Thyroid gland (tissue), 4 donors: ENCODE measurements at regions not wholly inside any gene's neighbourhood (a gene's known extent, or its start where the extent isn't known, plus 50 kb on each side); places are given as distances from the start of the nearest gene placed in this dataset.

Experiments
- DNase-seq, 2 donors: peaks; one replicate each; pipeline ENCODE4 v3.0.0-alpha.2; 2019
- H3K27ac ChIP-seq, 3 donors: fragments of 200-600 bp; sonication (generic); 1 replicate in 2 of 3; 2 replicates in 1 of 3; pipeline ENCODE4 v1.5.1; 2016 to 2019; ENCODE audit warnings: mild to moderate bottlenecking in 1 of 3, moderate library complexity in 1 of 3
- H3K27me3 ChIP-seq: fragments of 200-600 bp; sonication (generic); one replicate; pipeline ENCODE4 v1.5.1; 2019
- H3K36me3 ChIP-seq, 2 donors: fragments of 200-600 bp; sonication (generic); one replicate each; pipeline ENCODE4 v1.5.1; 2016 to 2019
- H3K4me1 ChIP-seq, 2 donors: fragments of 200-600 bp; sonication (generic); one replicate each; pipeline ENCODE4 v1.5.1; 2017 to 2019
- H3K4me3 ChIP-seq, 3 donors: fragments of 200-600 bp; sonication (generic); replicated peaks in 1 of 3; 1 replicate in 2 of 3; 2 replicates in 1 of 3; pipeline ENCODE4 v1.5.1; 2016; ENCODE audit warnings: mild to moderate bottlenecking in 1 of 3
- H3K9me3 ChIP-seq: fragments of 200-600 bp; sonication (generic); one replicate; pipeline ENCODE4 v1.5.1; 2017
- POLR2A ChIP-seq, 2 donors: fragments of 450-650 bp; IDR thresholded peaks; one replicate each; pipeline ENCODE4 v1.6.1; 2017; ENCODE audit warnings: antibody characterized with exemption in 2 of 2, mild to moderate bottlenecking in 2 of 2, moderate library complexity in 1 of 2
- WGBS, 2 donors: methylation state at CpG; one replicate each; pipeline ENCODE4 v1.1.5; 2017; 5-methylcytosine and 5-hydroxymethylcytosine counted together
- intact Hi-C: fragments of 100-400 bp; cut with DNase I; formaldehyde crosslinking; loops from one replicate; pipeline ENCODE4 v1.15.1; 2023
- TF ChIP-seq, protein P1 (sequence below), 6 experiments: fragments of 200-600 bp in 3 of 6; fragments of 450-650 bp in 3 of 6; sonication (generic) in 3 of 6; IDR thresholded peaks; one replicate each; pipeline ENCODE4 v1.5.1; 2016 to 2019; ENCODE audit warnings: antibody characterized with exemption in 6 of 6, mild to moderate bottlenecking in 2 of 6, inconsistent platforms in 1 of 6, moderate library complexity in 1 of 6

DNA sequence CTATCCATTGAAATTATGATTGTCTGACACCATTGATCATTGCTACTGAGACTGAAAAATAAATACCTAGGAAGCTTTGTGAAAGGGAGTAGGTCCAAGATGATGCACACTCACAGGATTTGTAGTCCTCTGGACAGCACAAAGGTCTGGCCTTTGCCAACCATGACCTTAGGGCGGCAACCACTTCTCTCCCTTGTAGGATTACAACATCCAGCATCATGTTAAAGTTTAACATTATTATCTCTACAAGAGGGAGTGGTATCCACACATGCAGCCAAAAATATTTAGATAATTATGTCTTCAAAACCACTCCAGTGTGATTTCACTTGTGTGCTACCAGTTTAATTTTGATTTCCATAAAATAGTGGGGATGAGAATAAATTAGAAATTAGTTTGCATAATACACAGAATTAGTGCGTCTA, 51.1 kb upstream of the NHSL1 start:
- intact Hi-C loops: no loop called here
- no peak overlapping the region for H3K4me3 ChIP-seq
- no peak for TF ChIP-seq POLR2A (IDR thresholded peaks at IDR 0.05)
- TF ChIP-seq, protein P1, sequence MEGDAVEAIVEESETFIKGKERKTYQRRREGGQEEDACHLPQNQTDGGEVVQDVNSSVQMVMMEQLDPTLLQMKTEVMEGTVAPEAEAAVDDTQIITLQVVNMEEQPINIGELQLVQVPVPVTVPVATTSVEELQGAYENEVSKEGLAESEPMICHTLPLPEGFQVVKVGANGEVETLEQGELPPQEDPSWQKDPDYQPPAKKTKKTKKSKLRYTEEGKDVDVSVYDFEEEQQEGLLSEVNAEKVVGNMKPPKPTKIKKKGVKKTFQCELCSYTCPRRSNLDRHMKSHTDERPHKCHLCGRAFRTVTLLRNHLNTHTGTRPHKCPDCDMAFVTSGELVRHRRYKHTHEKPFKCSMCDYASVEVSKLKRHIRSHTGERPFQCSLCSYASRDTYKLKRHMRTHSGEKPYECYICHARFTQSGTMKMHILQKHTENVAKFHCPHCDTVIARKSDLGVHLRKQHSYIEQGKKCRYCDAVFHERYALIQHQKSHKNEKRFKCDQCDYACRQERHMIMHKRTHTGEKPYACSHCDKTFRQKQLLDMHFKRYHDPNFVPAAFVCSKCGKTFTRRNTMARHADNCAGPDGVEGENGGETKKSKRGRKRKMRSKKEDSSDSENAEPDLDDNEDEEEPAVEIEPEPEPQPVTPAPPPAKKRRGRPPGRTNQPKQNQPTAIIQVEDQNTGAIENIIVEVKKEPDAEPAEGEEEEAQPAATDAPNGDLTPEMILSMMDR (IDR thresholded peaks at IDR 0.05): no peak
- no peak overlapping the region for H3K27ac ChIP-seq
- H3K36me3 ChIP-seq: no peaks in the 10 kb centered on the region
- no peaks in the 10 kb centered on the region for H3K9me3 ChIP-seq
- WGBS, 2 donors: 83 to 87% methylated on average over 2 of the region's 2 CpGs
- H3K4me1 ChIP-seq: peaks cover 10 to 12% of the 10 kb centered on the region in 2 donors
- H3K27me3 ChIP-seq: no peaks in the 10 kb centered on the region
- no peak for DNase-seq

DNA sequence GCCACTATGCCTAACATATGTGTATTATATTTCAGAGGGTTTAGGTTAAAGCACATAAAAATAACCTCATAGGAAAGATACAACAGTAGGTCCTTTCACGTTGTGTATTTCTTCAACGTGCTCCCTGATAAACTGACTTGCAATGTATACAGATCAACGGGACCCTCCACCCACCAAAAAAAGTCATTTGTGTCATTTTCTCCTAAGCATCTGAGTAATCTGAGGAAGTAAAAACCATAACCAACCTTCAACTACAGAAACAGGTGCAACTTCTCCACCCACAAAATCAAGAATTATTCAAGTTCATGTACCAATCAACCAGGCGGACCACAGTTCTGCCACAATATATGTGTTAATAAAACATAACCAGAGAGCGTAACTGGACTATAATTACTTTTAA, 54.9 kb upstream of the NHSL1 start:
- peaks cover 19% of the 10 kb centered on the region in 2 donors for H3K4me1 ChIP-seq
- TF ChIP-seq, protein P1 (IDR thresholded peaks at IDR 0.05): no peak
- no peak for TF ChIP-seq POLR2A (IDR thresholded peaks at IDR 0.05)
- H3K27ac ChIP-seq: no peak overlapping the region
- intact Hi-C loops: no loop called here
- H3K9me3 ChIP-seq: no peaks in the 10 kb centered on the region
- 77 to 87% methylated on average over 5 of the region's 5 CpGs for WGBS, 2 donors
- no peak overlapping the region for H3K4me3 ChIP-seq
- no peaks in the 10 kb centered on the region for H3K27me3 ChIP-seq
- H3K36me3 ChIP-seq: no peaks in the 10 kb centered on the region
- no peak for DNase-seq

DNA sequence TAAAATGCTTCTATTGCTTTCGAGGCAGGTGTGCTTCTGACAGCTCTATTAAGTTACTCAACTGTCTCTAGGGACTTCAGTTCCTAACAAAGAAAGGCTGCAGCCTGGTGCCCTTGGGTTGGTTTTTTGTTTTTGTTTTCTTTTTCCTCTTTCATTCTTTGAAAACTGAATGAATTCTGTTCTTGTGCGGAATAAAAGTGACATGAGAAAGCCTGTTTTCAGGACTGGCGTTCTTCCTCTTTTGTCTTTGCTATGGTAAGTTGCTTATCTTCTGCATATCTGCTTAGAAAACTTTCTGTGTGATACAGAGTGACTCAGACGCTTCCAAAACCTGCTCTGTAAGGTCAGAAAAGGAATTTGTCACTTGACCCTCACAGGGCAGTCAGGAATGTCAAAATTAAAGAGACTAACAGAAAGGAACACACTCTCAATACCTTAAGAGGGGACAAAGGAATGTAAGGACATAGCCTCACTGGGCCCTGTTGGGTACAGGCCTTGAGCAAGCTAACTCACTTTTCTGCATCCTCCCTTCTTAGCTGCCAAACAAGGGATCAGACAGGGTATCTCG, 56.2 kb upstream of the NHSL1 start:
- TF ChIP-seq, protein P1 (IDR thresholded peaks at IDR 0.05): no peak
- TF ChIP-seq POLR2A (IDR thresholded peaks at IDR 0.05): no peak
- 31 to 37% methylated on average over 5 of the region's 5 CpGs for WGBS, 2 donors
- no peaks in the 10 kb centered on the region for H3K9me3 ChIP-seq
- peak; percentile 35 to 38 for DNase-seq
- intact Hi-C loops: no loop called here
- no peaks in the 10 kb centered on the region for H3K36me3 ChIP-seq
- no peaks in the 10 kb centered on the region for H3K27me3 ChIP-seq
- H3K27ac ChIP-seq: peak overlapping the region; percentile 31 to 66 (median 65)
- H3K4me3 ChIP-seq: no peak overlapping the region
- H3K4me1 ChIP-seq: peaks cover 19% of the 10 kb centered on the region in 2 donors

DNA sequence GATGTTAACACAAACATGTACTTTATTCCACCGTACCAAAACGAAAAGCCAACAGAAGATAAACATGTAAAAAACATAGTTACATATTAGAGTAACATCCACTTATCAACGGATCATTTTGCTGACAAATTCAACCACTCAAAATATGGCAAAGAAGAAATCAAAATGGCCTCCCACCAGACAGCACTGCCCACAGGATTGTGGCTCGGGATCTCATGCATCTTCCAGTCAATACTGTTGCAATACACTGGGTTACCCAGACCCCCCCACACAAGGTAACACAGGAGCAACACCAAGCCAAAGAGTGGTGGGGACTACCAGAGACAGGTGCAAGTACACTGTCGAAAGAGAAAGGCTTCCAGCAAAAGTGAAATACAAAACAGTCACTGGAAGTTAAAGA, 57.9 kb upstream of the NHSL1 start:
- intact Hi-C loops: no loop called here

DNA sequence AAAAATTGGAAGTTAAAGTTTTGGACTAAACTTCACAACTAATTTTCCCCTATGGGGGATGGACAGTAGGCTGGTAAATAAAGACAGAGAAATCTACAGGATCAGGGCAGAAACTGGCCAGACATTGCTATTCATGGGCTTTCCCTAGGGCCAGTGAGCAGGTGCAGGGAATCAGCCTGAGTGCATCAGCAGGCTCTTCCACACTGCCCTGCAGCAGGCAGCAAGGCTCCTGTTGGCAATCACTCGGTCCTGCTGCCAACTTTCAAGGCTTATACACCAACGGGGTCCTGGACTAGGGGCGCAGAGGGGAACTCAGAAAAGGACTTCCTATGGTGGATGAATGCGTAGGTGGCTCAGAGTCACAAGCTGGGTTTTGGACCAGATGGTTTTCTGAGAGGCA, 59.8 kb upstream of the NHSL1 start:
- WGBS, 2 donors: 86 to 87% methylated on average over 4 of the region's 4 CpGs
- H3K9me3 ChIP-seq: no peaks in the 10 kb centered on the region
- H3K27me3 ChIP-seq: no peaks in the 10 kb centered on the region
- H3K4me3 ChIP-seq: no peak overlapping the region
- TF ChIP-seq, protein P1 (IDR thresholded peaks at IDR 0.05): no peak
- TF ChIP-seq POLR2A (IDR thresholded peaks at IDR 0.05): no peak
- intact Hi-C loops: no loop called here
- peaks cover 19% of the 10 kb centered on the region in 2 donors for H3K4me1 ChIP-seq
- H3K27ac ChIP-seq: no peak overlapping the region
- DNase-seq: no peak
- no peaks in the 10 kb centered on the region for H3K36me3 ChIP-seq

More for the DNA sequence above, 57.9 kb upstream of the NHSL1 start:
- no peak for TF ChIP-seq POLR2A (IDR thresholded peaks at IDR 0.05)
- TF ChIP-seq, protein P1 (IDR thresholded peaks at IDR 0.05): no peak
- Histone ChIP-seq H3K4me1 (peaks cover 19% of the 10 kb centered on the region in 2 donors), H3K27me3 (no peaks in the 10 kb centered on the region), H3K9me3 (no peaks in the 10 kb centered on the region), H3K36me3 (no peaks in the 10 kb centered on the region), H3K4me3 (no peak overlapping the region), H3K27ac (no peak overlapping the region)
- 87 to 94% methylated on average over 5 of the region's 5 CpGs for WGBS, 2 donors
- DNase-seq: no peak
